Activated CD8-positive, alpha-beta T cell treated with anti-CD3 and anti-CD28 coated beads for 36 hours (primary cell): ENCODE measurements at regions not wholly inside any gene's neighbourhood (a gene's known extent, or its start where the extent isn't known, plus 50 kb on each side); places are given as distances from the start of the nearest gene placed in this dataset.

ENCODE experiments used
- ATAC-seq: fragments of 200-7000 bp; cut with Tn5 transposase; one replicate; pipeline ENCODE4 v1.10.0; 2021; ENCODE audit warnings: mild to moderate bottlenecking, moderate library complexity
- CTCF ChIA-PET: fragments of 350-600 bp; sonication (Branson Sonifier 250); formaldehyde crosslinking; loops from one replicate; lab custom pipeline; 2021; ENCODE audit warnings: antibody characterized with exemption; lab: Charles Lee
- POLR2A ChIA-PET: fragments of 350-600 bp; sonication (Branson Sonifier 250); formaldehyde crosslinking; loops from one replicate; lab custom pipeline; 2021; ENCODE audit warnings: antibody characterized with exemption; lab: Charles Lee
- DNase-seq: peaks from one replicate; pipeline ENCODE4 v3.0.0-alpha.2; 2020
- H3K27ac Mint-ChIP-seq: one replicate; pipeline ENCODE4 v1.8.0; 2021; ENCODE audit warnings: mild to moderate bottlenecking, mixed read lengths
- H3K27me3 Mint-ChIP-seq: one replicate; pipeline ENCODE4 v1.8.0; 2021; ENCODE audit warnings: mixed read lengths
- H3K36me3 Mint-ChIP-seq: one replicate; pipeline ENCODE4 v1.8.0; 2021; ENCODE audit warnings: low read depth, mixed read lengths
- H3K4me1 Mint-ChIP-seq: one replicate; pipeline ENCODE4 v1.8.0; 2021; ENCODE audit warnings: low read depth, mixed read lengths
- H3K4me3 Mint-ChIP-seq: one replicate; pipeline ENCODE4 v1.8.0; 2021; ENCODE audit warnings: mild to moderate bottlenecking, moderate library complexity, mixed read lengths
- H3K9me3 Mint-ChIP-seq: one replicate; pipeline ENCODE4 v1.8.0; 2021; ENCODE audit warnings: mixed read lengths
- CTCF ChIP-seq: fragments of 200-600 bp; IDR thresholded peaks from one replicate; pipeline ENCODE4 v1.8.0; 2022; ENCODE audit warnings: antibody characterized with exemption, mild to moderate bottlenecking
- intact Hi-C: fragments of 100-400 bp; cut with micrococcal nuclease; formaldehyde crosslinking; loops from one replicate; pipeline ENCODE4 v1.10.0; 2022

- Mint-ChIP-seq H3K27ac (no peak overlapping the region), H3K27me3 (no peaks in the 10 kb centered on the region), H3K4me1 (no peaks in the 10 kb centered on the region), H3K4me3 (no peak overlapping the region), H3K9me3 (peaks cover 1% of the 10 kb centered on the region), H3K36me3 (no peaks in the 10 kb centered on the region)
- TF ChIP-seq CTCF = no peak
- ChIA-PET CTCF (no interaction called here), POLR2A (no interaction called here)
- ATAC-seq = no peak
- intact Hi-C loops = no loop called here
- DNase-seq = no peak
Observed at GRCh38 chr7:11313801-11314200, 340.1 kb downstream of the PHF14 start.

- DNase-seq = no peak
- Mint-ChIP-seq H3K4me3 (no peak overlapping the region), H3K27me3 (no peaks in the 10 kb centered on the region), H3K27ac (no peak overlapping the region), H3K9me3 (no peaks in the 10 kb centered on the region), H3K4me1 (no peaks in the 10 kb centered on the region), H3K36me3 (no peaks in the 10 kb centered on the region)
- TF ChIP-seq CTCF = no peak
- no peak for ATAC-seq
- intact Hi-C loops = no loop called here
- POLR2A ChIA-PET = no interaction called here
- CTCF ChIA-PET = no interaction called here
Observed at GRCh38 chr7:11315666-11316258, 342.1 kb downstream of the PHF14 start.

GRCh38 chr7:11317766-11318165, 344.1 kb downstream of the PHF14 start:
- DNase-seq = no peak
- POLR2A ChIA-PET = no interaction called here
- intact Hi-C loops = no loop called here
- CTCF ChIA-PET = interaction anchor here (1.2 kb wide), 2 partner anchors 12 to 26 kb away, joined by 3 to 6 read pairs; no protein-coding TSS in a partner anchor
- no peaks in the 10 kb centered on the region for H3K36me3 Mint-ChIP-seq
- H3K4me3 Mint-ChIP-seq = no peak overlapping the region
- H3K27ac Mint-ChIP-seq = no peak overlapping the region
- H3K4me1 Mint-ChIP-seq = no peaks in the 10 kb centered on the region
- H3K9me3 Mint-ChIP-seq = no peaks in the 10 kb centered on the region
- H3K27me3 Mint-ChIP-seq = no peaks in the 10 kb centered on the region
- no peak for TF ChIP-seq CTCF
- ATAC-seq = no peak

- no peak for DNase-seq
- TF ChIP-seq CTCF = no peak
- ATAC-seq = no peak
- intact Hi-C loops = no loop called here
- Mint-ChIP-seq H3K36me3 (no peaks in the 10 kb centered on the region), H3K4me3 (no peak overlapping the region), H3K9me3 (no peaks in the 10 kb centered on the region), H3K27me3 (no peaks in the 10 kb centered on the region), H3K4me1 (no peaks in the 10 kb centered on the region), H3K27ac (no peak overlapping the region)
- CTCF ChIA-PET = no interaction called here
- POLR2A ChIA-PET = no interaction called here
Observed at GRCh38 chr7:11319491-11320274, 346.0 kb downstream of the PHF14 start.
